T-helper 2 cell treated with Interferon-gamma antibody and Interleukin-4, amounts not matched to agents 5 μg/mL and 100 μg/mL, for 36 hours (primary cell): ENCODE measurements at regions not wholly inside any gene's neighbourhood (a gene's known extent, or its start where the extent isn't known, plus 50 kb on each side); places are given as distances from the start of the nearest gene placed in this dataset.

Experiments
- DNase-seq: peaks from one replicate; pipeline ENCODE4 v3.0.0; 2021; ENCODE audit warnings: low spot score
- H3K27ac Mint-ChIP-seq: one replicate; pipeline ENCODE4 v1.8.0; 2021; ENCODE audit warnings: mild to moderate bottlenecking, mixed read lengths
- H3K27me3 Mint-ChIP-seq: one replicate; pipeline ENCODE4 v1.8.0; 2021; ENCODE audit warnings: low read depth, mixed read lengths
- H3K36me3 Mint-ChIP-seq: one replicate; pipeline ENCODE4 v1.8.0; 2021; ENCODE audit warnings: low read depth, mixed read lengths
- H3K4me1 Mint-ChIP-seq: one replicate; pipeline ENCODE4 v1.8.0; 2021; ENCODE audit warnings: low read depth, mixed read lengths
- H3K4me3 Mint-ChIP-seq: one replicate; pipeline ENCODE4 v1.8.0; 2022; ENCODE audit warnings: mild to moderate bottlenecking, moderate library complexity, mixed read lengths
- H3K9me3 Mint-ChIP-seq: one replicate; pipeline ENCODE4 v1.8.0; 2021; ENCODE audit warnings: mixed read lengths

DNA sequence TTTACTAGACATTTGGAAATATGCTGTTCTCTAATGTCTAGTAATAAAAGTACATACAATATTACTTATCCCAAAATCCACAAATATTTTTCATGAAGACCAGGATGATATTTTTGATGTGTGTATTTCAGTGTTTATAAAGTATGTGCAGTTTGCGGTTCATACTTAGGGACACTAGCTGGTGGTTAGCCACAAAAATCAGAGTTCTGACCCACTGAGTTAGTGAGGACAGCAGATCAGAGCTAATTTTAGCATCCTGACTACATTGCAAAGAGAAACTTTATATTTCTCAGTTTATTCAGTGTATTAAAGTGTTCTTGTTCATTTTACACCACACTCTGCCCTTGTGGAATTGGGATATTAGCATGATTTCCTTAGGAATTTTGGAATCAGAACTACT is 655.3 kb downstream of the HTR1A start:
- Mint-ChIP-seq H3K4me1 (no peaks in the 10 kb centered on the region), H3K9me3 (peaks cover 14% of the 10 kb centered on the region), H3K27me3 (no peaks in the 10 kb centered on the region)

GRCh38 chr5:63293317-63293716 is 668.9 kb downstream of the HTR1A start:
- Mint-ChIP-seq H3K27ac (no peak overlapping the region), H3K4me3 (no peak overlapping the region), H3K36me3 (no peaks in the 10 kb centered on the region), H3K27me3 (no peaks in the 10 kb centered on the region), H3K4me1 (no peaks in the 10 kb centered on the region), H3K9me3 (peaks cover 4% of the 10 kb centered on the region)
- no peak for DNase-seq

More for the DNA sequence above, 655.3 kb downstream of the HTR1A start:
- no peak for DNase-seq
- no peak overlapping the region for H3K4me3 Mint-ChIP-seq
- H3K27ac Mint-ChIP-seq = no peak overlapping the region
- no peaks in the 10 kb centered on the region for H3K36me3 Mint-ChIP-seq

- Mint-ChIP-seq H3K36me3 (no peaks in the 10 kb centered on the region), H3K4me1 (no peaks in the 10 kb centered on the region), H3K27me3 (no peaks in the 10 kb centered on the region), H3K4me3 (no peak overlapping the region), H3K27ac (no peak overlapping the region), H3K9me3 (peaks cover 23% of the 10 kb centered on the region)
- no peak for DNase-seq
These were observed 675.5 kb downstream of the HTR1A start for GRCh38 chr5:63286724-63287123.

DNA sequence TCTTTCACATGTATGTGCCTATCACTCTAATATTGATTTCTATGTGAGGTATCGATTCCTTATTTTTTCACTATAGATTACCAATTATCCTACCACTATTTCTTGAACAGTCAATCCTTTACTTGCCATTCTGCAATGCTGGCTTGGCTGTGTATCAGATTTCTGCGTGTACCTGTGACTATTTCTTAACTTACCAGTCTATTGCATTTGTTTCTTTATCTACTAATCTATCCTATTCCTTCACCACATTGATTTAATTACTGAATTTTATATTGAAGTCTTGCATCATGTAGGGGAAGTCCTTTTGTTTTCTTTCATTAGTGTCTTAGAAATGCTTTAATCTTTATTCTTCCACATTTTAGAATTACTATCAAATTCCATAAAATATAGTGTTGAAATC is 684.8 kb downstream of the LRRC70 start:
- H3K36me3 Mint-ChIP-seq = no peaks in the 10 kb centered on the region
- H3K9me3 Mint-ChIP-seq = peaks cover 5% of the 10 kb centered on the region
- no peak for DNase-seq
- no peaks in the 10 kb centered on the region for H3K4me1 Mint-ChIP-seq
- H3K4me3 Mint-ChIP-seq = no peak overlapping the region
- no peaks in the 10 kb centered on the region for H3K27me3 Mint-ChIP-seq
- no peak overlapping the region for H3K27ac Mint-ChIP-seq

DNA sequence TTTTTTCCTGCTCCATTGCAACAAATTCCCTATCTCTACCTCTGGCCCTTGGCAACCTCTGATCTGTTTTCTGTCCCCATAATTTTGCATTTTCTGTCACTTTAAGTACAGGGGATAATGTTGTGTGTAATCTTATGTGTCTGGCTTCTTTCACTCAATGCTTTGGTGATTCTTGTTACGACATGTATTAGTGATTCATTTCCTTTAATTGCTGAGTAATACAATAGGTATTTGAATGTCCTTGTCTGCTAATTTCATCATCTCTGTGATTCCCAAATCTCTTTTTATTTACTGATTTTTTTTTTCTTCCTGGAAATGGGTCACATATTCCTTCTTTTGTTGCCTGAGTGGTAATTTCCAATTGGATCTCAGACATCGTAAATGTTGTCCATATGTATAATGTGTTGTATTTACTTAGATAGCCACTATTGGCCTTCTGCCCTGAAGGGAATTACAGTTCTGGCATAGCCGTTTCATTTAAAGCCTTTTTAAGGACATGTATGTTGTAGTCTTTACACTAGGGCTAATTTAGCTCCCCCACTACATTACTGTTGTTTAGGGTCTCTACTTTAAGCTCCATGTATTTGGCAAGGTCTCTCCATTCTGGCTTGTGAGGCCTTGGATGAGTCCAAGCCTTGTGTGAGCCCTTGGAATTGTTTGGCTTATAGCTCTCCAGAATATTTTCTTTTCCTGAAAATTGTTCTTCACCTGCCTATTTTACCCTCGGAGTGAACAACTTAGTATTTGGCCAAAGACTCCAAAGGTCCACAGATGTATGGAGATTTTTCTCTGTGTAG is 683.8 kb downstream of the LRRC70 start:
- no peak overlapping the region for H3K27ac Mint-ChIP-seq
- H3K27me3 Mint-ChIP-seq = no peaks in the 10 kb centered on the region
- H3K9me3 Mint-ChIP-seq = peaks cover 3% of the 10 kb centered on the region

GRCh38 chr5:63261695-63262094 is 683.1 kb downstream of the LRRC70 start:
- no peak for DNase-seq
- Mint-ChIP-seq H3K4me3 (no peak overlapping the region), H3K27ac (no peak overlapping the region), H3K4me1 (no peaks in the 10 kb centered on the region), H3K9me3 (no peaks in the 10 kb centered on the region), H3K36me3 (no peaks in the 10 kb centered on the region), H3K27me3 (no peaks in the 10 kb centered on the region)

More for the DNA sequence above, 683.8 kb downstream of the LRRC70 start:
- no peaks in the 10 kb centered on the region for H3K36me3 Mint-ChIP-seq
- H3K4me1 Mint-ChIP-seq = no peaks in the 10 kb centered on the region
- H3K4me3 Mint-ChIP-seq = no peak overlapping the region
- DNase-seq = no peak

- no peaks in the 10 kb centered on the region for H3K4me1 Mint-ChIP-seq
- no peak overlapping the region for H3K4me3 Mint-ChIP-seq
- H3K36me3 Mint-ChIP-seq = no peaks in the 10 kb centered on the region
- DNase-seq = no peak
- peaks cover 3% of the 10 kb centered on the region for H3K9me3 Mint-ChIP-seq
- no peak overlapping the region for H3K27ac Mint-ChIP-seq
- no peaks in the 10 kb centered on the region for H3K27me3 Mint-ChIP-seq
These were observed 677.0 kb downstream of the LRRC70 start for GRCh38 chr5:63255594-63255993.

DNA sequence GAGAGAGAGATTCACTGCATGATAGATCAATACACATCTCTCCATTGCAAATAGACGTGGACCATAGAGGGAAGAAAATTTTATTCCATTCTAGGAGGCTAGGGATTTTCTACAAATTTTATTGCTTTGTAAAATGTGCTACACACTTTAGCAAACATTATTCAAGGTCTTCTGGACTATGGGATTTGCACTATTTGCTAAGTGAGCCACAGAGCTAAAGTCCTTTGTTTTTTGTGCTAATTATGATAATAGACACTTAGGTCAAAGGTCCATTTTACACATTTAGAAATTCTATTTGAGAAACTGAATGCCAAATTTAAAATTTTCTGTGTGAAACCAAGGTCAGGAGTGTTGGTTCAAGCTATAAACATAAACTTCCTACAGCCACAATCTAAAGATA is 672.3 kb downstream of the LRRC70 start:
- H3K9me3 Mint-ChIP-seq = peaks cover 3% of the 10 kb centered on the region
- H3K4me3 Mint-ChIP-seq = no peak overlapping the region
- H3K27ac Mint-ChIP-seq = no peak overlapping the region
- H3K4me1 Mint-ChIP-seq = no peaks in the 10 kb centered on the region
- no peaks in the 10 kb centered on the region for H3K27me3 Mint-ChIP-seq
- no peak for DNase-seq
- no peaks in the 10 kb centered on the region for H3K36me3 Mint-ChIP-seq

- Mint-ChIP-seq H3K4me3 (no peak overlapping the region), H3K4me1 (no peaks in the 10 kb centered on the region), H3K27me3 (no peaks in the 10 kb centered on the region), H3K9me3 (peaks cover 3% of the 10 kb centered on the region), H3K36me3 (no peaks in the 10 kb centered on the region), H3K27ac (no peak overlapping the region)
- DNase-seq = no peak
These were observed 671.3 kb downstream of the LRRC70 start for GRCh38 chr5:63249960-63250359.

DNA sequence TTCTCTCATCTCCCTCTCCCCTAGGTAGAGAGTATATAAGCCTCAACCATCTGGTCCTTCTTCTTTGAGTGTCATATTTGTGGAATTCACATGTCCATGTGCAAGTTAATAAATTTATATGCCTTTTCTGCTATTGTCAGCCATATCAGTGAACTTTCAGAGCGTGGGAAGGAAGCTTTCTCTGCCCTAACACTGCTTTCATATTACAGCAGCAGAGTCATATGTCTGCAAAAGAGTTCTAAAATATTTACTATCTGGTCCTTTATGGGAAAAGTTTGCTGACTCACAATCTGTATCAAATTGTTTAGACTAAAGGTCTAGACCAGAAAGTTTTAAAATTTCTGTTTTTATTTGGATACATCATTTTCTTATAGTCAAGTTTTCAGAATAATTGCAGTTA is 669.0 kb downstream of the LRRC70 start:
- Mint-ChIP-seq H3K4me1 (no peaks in the 10 kb centered on the region), H3K27me3 (no peaks in the 10 kb centered on the region), H3K9me3 (no peaks in the 10 kb centered on the region), H3K4me3 (no peak overlapping the region), H3K27ac (no peak overlapping the region), H3K36me3 (no peaks in the 10 kb centered on the region)
- no peak for DNase-seq

DNA sequence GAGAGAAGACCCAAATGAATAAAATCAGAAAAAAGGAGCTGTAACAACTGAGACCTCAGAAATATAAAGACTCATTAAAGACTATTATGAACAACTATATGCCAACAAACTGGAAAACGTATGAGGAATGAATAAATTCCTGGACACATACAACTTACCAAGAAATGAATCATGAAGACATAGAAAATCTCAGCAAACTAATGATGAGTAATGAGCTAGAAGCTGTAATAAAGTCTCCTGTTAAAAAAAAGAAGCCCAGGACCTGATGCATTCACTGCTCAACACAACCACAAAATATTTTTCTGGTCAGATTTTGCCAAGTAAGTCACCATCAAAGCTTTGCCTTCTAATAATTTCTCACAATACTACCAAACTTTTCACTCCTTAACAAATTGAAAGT is 666.7 kb downstream of the LRRC70 start:
- Mint-ChIP-seq H3K4me1 (no peaks in the 10 kb centered on the region), H3K27ac (no peak overlapping the region), H3K4me3 (no peak overlapping the region), H3K27me3 (no peaks in the 10 kb centered on the region), H3K9me3 (no peaks in the 10 kb centered on the region), H3K36me3 (no peaks in the 10 kb centered on the region)
- DNase-seq = no peak

DNA sequence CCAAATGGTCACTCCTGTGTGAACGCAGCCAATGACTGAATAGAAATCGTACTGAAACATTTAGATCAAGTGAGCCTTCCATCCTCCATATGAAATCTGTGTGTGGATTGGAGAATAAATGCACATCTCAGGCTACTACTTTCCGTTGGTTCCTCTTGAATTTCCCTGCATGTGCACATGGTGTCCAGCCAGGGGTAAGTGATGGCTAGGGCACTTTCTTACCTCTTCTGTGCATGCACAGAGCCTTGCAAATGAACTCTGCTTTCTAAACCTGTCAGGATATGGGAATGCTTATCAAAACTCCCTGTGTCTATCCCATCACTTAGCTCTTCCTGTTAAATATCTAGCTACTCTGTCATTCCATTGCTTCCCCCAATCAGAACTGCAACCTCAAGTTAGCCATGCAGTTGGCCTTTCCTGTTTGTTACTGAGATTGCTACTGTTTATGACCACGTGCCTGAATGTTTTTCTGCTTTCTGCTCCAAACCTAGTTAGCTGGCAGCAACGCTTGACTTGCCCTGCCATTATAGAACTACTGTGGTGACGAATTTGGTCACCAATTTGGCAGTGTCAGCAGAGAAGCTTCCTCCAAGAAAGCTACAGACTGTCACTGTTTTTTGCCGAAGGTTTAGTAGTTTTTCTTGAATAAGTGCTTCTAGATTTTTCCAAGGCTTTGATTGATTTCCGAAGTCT is 661.6 kb downstream of the LRRC70 start:
- no peak for DNase-seq
- no peaks in the 10 kb centered on the region for H3K36me3 Mint-ChIP-seq
- H3K4me1 Mint-ChIP-seq = no peaks in the 10 kb centered on the region
- no peaks in the 10 kb centered on the region for H3K27me3 Mint-ChIP-seq
- H3K4me3 Mint-ChIP-seq = no peak overlapping the region
- H3K27ac Mint-ChIP-seq = no peak overlapping the region
- no peaks in the 10 kb centered on the region for H3K9me3 Mint-ChIP-seq

- Mint-ChIP-seq H3K27ac (no peak overlapping the region), H3K9me3 (peaks cover 4% of the 10 kb centered on the region), H3K27me3 (no peaks in the 10 kb centered on the region), H3K36me3 (no peaks in the 10 kb centered on the region), H3K4me1 (no peaks in the 10 kb centered on the region), H3K4me3 (no peak overlapping the region)
- DNase-seq = no peak
These were observed 655.3 kb downstream of the LRRC70 start for GRCh38 chr5:63233911-63234310.

DNA sequence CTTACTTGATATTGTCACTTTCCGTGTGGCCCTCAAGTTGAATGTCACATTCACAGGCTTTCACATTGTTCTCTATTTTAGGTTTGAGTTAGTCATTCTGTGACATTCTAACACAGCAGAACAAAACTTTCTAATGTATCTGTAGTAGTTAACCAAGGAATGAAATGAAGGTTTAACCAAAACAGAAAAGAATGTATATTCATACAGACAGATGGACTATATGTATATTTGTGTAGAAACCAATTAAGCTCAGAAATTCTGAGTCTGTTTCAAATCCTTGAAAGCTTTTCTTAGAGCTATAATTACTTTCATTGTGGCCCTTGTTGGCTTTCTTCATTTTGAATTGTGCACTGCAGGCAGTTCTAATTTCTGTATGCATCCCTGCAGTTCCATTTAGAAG is 654.7 kb downstream of the LRRC70 start:
- Mint-ChIP-seq H3K27ac (no peak overlapping the region), H3K27me3 (no peaks in the 10 kb centered on the region), H3K9me3 (peaks cover 4% of the 10 kb centered on the region), H3K4me1 (no peaks in the 10 kb centered on the region), H3K36me3 (no peaks in the 10 kb centered on the region), H3K4me3 (no peak overlapping the region)
- DNase-seq = no peak
